ENCODE measurements at regions not wholly inside any gene's neighbourhood (a gene's known extent, or its start where the extent isn't known, plus 50 kb on each side); places are given as distances from the start of the nearest gene placed in this dataset.

DNA sequence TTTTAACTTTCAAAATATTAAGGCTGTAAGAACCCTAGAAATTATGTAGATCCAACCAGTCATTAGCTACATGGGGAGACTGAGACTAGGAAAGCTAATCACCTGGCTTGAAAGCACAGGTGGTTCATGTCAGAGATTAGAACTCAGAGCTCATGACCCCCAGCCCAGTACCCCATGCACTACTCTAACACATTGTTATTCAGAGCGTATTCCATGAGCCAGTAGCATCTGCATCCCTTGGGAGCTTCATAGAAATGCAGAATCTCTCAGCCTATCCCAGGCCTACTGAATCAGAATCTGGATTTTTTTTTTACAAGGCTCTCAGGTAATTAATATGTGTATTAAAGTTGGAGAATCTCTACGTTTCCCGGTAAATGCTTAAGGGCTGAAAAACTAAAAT lies 161.7 kb downstream of the BTG1 start:
- TF ChIP-seq, protein P1, sequence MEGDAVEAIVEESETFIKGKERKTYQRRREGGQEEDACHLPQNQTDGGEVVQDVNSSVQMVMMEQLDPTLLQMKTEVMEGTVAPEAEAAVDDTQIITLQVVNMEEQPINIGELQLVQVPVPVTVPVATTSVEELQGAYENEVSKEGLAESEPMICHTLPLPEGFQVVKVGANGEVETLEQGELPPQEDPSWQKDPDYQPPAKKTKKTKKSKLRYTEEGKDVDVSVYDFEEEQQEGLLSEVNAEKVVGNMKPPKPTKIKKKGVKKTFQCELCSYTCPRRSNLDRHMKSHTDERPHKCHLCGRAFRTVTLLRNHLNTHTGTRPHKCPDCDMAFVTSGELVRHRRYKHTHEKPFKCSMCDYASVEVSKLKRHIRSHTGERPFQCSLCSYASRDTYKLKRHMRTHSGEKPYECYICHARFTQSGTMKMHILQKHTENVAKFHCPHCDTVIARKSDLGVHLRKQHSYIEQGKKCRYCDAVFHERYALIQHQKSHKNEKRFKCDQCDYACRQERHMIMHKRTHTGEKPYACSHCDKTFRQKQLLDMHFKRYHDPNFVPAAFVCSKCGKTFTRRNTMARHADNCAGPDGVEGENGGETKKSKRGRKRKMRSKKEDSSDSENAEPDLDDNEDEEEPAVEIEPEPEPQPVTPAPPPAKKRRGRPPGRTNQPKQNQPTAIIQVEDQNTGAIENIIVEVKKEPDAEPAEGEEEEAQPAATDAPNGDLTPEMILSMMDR (IDR thresholded peaks at IDR 0.05), result no peak
- TF ChIP-seq POLR2AphosphoS5 (IDR thresholded peaks at IDR 0.05; ENCODE audit: insufficient read depth in 1 of 2, low read depth in 1 of 2) (no peak), POLR2A (IDR thresholded peaks at IDR 0.05) (no peak)
- no peak overlapping the region for H3K4me3 ChIP-seq
- intact Hi-C loops (cut with DNase I), result no loop called here
- no peak for DNase-seq (ENCODE audit: extremely low spot score in 2 of 2)
- H3K4me1 ChIP-seq, result no peaks in the 10 kb centered on the region
- H3K36me3 ChIP-seq, result no peaks in the 10 kb centered on the region
- no peaks in the 10 kb centered on the region for H3K27me3 ChIP-seq
- H3K27ac ChIP-seq, result no peak overlapping the region
- no peaks in the 10 kb centered on the region for H3K9me3 ChIP-seq

DNA sequence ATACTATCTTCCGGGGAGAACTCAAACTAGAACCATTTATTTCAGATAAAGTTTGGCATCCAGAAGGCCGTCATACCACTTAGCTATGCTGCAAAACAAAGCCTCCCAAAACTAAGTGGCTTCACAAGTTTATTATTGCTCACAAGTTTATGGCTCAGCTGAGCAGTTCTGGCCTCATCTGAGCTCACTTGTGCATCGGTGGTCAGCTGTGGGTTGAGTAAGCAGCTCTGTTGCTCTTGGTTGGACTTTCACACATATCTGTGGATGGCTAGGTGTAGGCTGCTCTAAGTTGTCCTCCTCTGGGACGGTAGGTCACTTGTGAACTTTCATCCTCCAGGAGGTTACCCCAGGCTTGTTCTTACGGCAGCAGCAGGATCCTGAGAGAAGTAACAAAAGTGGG lies 162.7 kb downstream of the BTG1 start:
- Histone ChIP-seq H3K27ac (no peak overlapping the region), H3K4me1 (no peaks in the 10 kb centered on the region), H3K27me3 (no peaks in the 10 kb centered on the region), H3K4me3 (no peak overlapping the region), H3K9me3 (no peaks in the 10 kb centered on the region), H3K36me3 (no peaks in the 10 kb centered on the region)
- TF ChIP-seq POLR2A (IDR thresholded peaks at IDR 0.05) (no peak), POLR2AphosphoS5 (IDR thresholded peaks at IDR 0.05; ENCODE audit: insufficient read depth in 1 of 2, low read depth in 1 of 2) (no peak)
- TF ChIP-seq, protein P1 (IDR thresholded peaks at IDR 0.05), result no peak
- intact Hi-C loops (cut with DNase I), result no loop called here
- no peak for DNase-seq (ENCODE audit: extremely low spot score in 2 of 2)

DNA sequence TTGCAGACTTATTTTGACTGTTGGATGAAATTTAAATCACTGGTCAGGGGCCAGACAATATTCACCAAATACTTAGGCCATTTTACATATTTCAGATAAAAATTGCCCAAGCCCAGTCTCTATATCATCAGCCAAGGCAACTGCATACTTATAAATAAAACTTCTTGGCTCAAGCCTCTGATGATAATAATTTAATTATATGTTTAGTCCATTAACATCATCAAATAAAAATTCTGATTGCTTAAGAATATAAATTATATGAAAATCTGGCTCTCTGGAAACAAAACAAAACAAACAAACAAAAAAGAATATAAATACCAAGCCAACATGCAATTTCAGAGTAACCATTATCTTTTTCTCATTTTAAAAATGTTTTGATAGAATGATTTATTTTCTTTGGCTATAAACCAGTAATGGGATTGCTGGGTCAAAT lies 165.2 kb downstream of the BTG1 start:
- no peak for DNase-seq (ENCODE audit: extremely low spot score in 2 of 2)
- TF ChIP-seq POLR2A (IDR thresholded peaks at IDR 0.05), result no peak
- TF ChIP-seq POLR2AphosphoS5 (IDR thresholded peaks at IDR 0.05; ENCODE audit: insufficient read depth in 1 of 2, low read depth in 1 of 2), result no peak
- TF ChIP-seq, protein P1 (IDR thresholded peaks at IDR 0.05), result no peak
- H3K9me3 ChIP-seq, result no peaks in the 10 kb centered on the region

DNA sequence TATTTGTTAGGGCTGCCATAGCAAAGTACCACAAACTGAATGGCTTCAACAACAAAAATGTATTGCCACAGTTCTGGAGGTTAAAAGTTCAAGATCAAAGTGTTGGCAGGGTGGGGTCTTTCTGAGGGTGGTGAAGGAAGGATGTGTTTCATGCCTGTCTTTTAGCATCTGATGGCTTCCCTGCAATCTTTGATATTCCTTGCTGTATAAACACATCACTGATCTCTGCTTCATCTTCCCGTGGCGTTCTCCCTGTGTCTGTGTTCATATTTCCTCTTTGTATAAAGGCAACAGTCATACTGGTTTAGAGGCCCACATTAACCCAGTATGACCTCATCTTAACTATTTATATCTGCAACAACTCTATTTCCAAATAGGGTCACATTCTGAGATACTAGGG lies 167.5 kb downstream of the BTG1 start:
- no peak for DNase-seq (ENCODE audit: extremely low spot score in 2 of 2)
- Histone ChIP-seq H3K36me3 (no peaks in the 10 kb centered on the region), H3K4me1 (no peaks in the 10 kb centered on the region), H3K9me3 (no peaks in the 10 kb centered on the region), H3K27ac (no peak overlapping the region), H3K27me3 (no peaks in the 10 kb centered on the region), H3K4me3 (no peak overlapping the region)
- no peak for TF ChIP-seq POLR2A (IDR thresholded peaks at IDR 0.05)
- TF ChIP-seq POLR2AphosphoS5 (IDR thresholded peaks at IDR 0.05; ENCODE audit: insufficient read depth in 1 of 2, low read depth in 1 of 2), result no peak
- TF ChIP-seq, protein P1 (IDR thresholded peaks at IDR 0.05), result no peak
- intact Hi-C loops (cut with DNase I), result no loop called here

More for the DNA sequence above, 165.2 kb downstream of the BTG1 start:
- intact Hi-C loops (cut with DNase I), result no loop called here
- Histone ChIP-seq H3K36me3 (no peaks in the 10 kb centered on the region), H3K4me1 (no peaks in the 10 kb centered on the region), H3K27ac (no peak overlapping the region), H3K27me3 (no peaks in the 10 kb centered on the region), H3K4me3 (no peak overlapping the region)

DNA sequence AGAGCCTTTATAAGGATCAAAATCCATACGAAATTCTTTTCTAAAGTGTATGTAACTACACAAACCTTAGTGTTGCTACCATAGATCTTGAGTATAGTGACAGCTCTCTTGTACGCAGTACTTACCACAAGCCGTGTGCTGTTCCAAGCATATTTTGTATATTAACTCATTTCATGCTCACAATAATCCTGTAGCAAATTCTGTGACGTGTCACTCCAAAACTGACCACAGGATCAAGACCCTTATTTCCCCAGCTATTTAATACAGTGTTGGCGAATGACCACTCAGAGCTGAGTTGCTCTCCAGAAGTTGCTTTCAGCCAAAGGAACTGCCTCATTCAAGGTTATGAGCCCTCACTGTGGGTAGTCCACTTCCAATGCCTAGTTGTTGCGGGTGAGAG lies 169.8 kb downstream of the BTG1 start:
- DNase-seq (ENCODE audit: extremely low spot score in 2 of 2), result no peak
- H3K27me3 ChIP-seq, result no peaks in the 10 kb centered on the region
- no peak overlapping the region for H3K27ac ChIP-seq
- intact Hi-C loops (cut with DNase I), result no loop called here
- H3K4me3 ChIP-seq, result no peak overlapping the region
- no peaks in the 10 kb centered on the region for H3K36me3 ChIP-seq
- H3K4me1 ChIP-seq, result no peaks in the 10 kb centered on the region
- TF ChIP-seq POLR2AphosphoS5 (IDR thresholded peaks at IDR 0.05; ENCODE audit: insufficient read depth in 1 of 2, low read depth in 1 of 2) (no peak), POLR2A (IDR thresholded peaks at IDR 0.05) (no peak)
- TF ChIP-seq, protein P1 (IDR thresholded peaks at IDR 0.05), result no peak
- no peaks in the 10 kb centered on the region for H3K9me3 ChIP-seq
